Omental fat pad (tissue), 3 donors: ENCODE measurements at regions not wholly inside any gene's neighbourhood (a gene's known extent, or its start where the extent isn't known, plus 50 kb on each side); places are given as distances from the start of the nearest gene placed in this dataset.
"Not testable (repeated sequence)": the region's sequence is repeated elsewhere in the genome, so short reads cannot be mapped to it uniquely, and the experiment has no call there.

Source experiments
- ATAC-seq: fragments of 150-250 bp; one replicate; pipeline ENCODE4 v1.9.1; 2016; ENCODE audit warnings: mild to moderate bottlenecking, moderate library complexity; ENCODE audit not compliant: low FRiP score
- DNase-seq: peaks from one replicate; pipeline ENCODE4 v3.0.0-alpha.2; 2019; ENCODE audit warnings: low spot score
- TF ChIP-seq, protein P1 (sequence below), 3 donors: fragments of 450-650 bp; IDR thresholded peaks; one replicate each; pipeline ENCODE4 v1.5.1; 2016 to 2017; ENCODE audit warnings: antibody characterized with exemption in 3 of 3, mild to moderate bottlenecking in 3 of 3, moderate library complexity in 2 of 3

DNA sequence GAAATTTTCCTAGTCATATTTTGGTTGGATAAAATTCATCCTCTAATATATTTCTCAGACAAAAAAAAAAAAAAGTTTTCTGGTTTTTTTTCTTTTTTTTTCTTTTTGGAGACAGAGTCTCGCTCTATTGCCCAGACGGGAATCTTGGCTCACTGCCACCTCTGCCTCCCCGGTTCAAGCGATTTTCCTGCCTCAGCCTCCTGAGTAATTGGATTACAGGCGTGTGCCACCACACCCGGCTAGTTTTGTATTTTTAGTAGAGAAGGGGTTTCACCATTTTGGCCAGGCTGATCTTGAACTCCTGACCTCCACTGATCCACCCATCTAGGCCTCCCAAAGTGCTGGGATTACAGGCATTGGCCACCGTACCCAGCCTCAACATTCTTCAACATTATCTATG is 432.7 kb upstream of the PABPC4L start:
- TF ChIP-seq, protein P1, sequence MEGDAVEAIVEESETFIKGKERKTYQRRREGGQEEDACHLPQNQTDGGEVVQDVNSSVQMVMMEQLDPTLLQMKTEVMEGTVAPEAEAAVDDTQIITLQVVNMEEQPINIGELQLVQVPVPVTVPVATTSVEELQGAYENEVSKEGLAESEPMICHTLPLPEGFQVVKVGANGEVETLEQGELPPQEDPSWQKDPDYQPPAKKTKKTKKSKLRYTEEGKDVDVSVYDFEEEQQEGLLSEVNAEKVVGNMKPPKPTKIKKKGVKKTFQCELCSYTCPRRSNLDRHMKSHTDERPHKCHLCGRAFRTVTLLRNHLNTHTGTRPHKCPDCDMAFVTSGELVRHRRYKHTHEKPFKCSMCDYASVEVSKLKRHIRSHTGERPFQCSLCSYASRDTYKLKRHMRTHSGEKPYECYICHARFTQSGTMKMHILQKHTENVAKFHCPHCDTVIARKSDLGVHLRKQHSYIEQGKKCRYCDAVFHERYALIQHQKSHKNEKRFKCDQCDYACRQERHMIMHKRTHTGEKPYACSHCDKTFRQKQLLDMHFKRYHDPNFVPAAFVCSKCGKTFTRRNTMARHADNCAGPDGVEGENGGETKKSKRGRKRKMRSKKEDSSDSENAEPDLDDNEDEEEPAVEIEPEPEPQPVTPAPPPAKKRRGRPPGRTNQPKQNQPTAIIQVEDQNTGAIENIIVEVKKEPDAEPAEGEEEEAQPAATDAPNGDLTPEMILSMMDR (IDR thresholded peaks at IDR 0.05) = no peak
- no peak for DNase-seq
- ATAC-seq = no peak

DNA sequence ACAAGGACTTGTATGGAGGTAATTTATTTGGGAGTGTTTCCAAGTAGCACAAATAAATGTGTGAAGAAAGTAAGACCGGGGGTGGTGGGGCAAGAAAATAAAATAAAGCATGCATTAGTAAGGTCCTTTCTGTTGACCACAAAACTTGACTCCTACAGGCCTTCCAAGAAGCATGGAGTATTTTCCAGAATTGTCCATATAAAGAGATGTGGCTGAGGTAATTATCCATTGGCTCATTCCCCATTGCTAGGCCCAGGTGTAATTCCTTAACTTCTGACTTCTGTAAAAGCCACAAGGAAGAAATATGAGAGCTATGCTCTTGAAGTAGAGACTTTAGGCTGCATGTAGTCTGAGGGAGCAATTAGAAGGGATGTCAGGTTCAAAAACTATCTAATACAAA is 430.5 kb upstream of the PABPC4L start:
- no peak for ATAC-seq
- no peak for DNase-seq
- TF ChIP-seq, protein P1 (IDR thresholded peaks at IDR 0.05) = no peak

DNA sequence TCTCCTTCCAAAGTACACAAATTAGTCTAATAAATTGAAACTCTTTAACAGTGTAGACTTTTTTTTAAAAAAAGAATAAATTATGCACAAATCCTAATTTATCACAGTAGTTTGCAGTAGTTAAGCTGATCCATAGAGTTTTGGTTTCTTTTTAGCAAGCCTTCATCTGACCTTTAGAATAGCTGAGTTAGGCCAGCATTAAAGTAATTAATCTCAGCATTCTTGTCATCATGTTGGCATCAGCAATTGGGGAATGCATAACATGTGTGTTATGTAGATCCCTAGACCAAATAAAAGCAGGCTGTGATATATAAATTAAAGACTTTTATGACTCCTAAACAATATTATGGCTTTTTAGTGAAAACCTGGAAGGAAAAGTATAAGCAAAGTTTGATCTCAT is 426.5 kb upstream of the PABPC4L start:
- TF ChIP-seq, protein P1 (IDR thresholded peaks at IDR 0.05) = no peak
- no peak for DNase-seq
- ATAC-seq = no peak

DNA sequence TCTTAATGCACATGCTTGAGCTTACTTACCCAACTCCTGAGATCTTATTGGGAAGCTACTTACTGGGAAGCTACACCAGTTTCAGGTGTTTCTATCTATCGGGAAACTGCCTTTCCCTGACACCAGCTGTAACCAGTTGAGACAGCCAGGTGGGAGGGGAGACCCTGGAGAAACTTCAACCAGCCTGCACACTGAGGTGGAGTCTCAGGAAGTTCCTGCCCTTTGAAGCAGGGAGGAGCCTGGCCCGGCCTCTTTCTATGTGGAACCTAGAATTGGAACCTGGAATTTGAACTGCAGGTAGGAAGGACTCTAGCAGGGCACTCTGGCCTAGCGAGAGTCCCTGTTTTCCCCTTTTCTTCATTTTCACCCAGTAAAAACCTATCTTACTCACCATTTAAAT is 425.8 kb upstream of the PABPC4L start:
- DNase-seq = no peak
- TF ChIP-seq, protein P1 (IDR thresholded peaks at IDR 0.05) = no peak
- no peak for ATAC-seq

DNA sequence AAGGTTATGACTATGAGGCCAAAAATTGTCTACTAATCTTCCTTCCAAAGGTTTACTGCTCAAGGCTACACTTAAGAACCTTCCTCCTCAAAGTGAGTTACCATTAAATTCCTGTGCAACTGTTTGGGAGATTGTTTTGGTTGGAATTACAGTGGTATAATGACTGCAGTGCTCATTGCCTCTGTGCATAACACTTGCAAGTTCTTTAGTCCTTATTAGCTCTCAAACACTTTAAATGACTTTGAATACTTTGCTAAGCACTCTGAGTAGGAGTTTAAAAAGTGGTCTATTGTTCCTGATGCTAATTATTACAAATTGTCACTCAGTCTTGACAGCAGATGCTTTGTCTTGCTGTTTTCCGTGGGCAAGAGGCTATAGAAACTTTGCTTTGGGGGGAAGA is 422.8 kb upstream of the PABPC4L start:
- DNase-seq (no peak), ATAC-seq (no peak)
- TF ChIP-seq, protein P1 (IDR thresholded peaks at IDR 0.05) = no peak

DNA sequence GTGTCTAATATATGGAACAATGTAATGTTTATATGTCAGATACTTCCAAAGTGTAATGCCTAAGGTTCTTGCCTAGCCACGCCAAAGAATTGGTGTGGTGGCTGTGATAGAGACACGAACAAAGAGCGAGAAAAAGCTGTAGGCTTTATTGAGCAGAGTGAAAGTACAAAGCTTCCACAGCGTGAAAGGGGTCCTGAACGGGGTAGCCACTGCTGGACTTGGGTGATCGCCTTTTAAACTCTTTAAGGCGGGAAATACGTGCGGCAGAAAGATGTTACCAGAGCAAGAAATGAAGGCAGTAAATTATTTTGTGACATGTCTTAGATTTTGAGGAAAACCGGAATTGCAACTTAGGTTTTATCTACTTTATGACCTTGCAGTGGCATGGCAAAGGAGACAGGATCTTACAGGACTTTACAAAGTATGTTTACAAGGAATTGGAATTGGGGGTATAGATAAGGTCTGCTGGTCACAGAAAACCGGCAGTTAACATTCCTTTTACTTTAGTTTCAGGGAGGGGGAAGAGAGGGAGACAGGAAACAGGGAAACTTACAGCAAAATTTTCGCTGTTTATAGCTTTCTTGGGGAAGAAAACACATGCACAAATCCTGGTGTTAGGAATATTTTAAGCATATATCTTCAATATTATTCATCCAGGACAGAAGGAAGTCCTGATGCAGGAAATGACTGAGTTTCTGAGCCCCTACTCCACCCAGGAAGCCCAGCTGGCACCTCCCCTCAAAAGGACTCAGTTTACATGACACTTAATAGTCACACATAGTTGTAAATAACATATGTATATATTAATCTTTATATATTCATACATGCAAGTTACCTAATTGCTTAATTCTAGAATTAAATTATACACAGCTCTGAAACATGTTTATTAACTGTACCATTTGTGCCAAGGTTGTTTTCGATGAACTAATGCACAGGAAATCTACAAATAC is 421.3 kb upstream of the PABPC4L start:
- DNase-seq, ATAC-seq: not testable (repeated sequence)

DNA sequence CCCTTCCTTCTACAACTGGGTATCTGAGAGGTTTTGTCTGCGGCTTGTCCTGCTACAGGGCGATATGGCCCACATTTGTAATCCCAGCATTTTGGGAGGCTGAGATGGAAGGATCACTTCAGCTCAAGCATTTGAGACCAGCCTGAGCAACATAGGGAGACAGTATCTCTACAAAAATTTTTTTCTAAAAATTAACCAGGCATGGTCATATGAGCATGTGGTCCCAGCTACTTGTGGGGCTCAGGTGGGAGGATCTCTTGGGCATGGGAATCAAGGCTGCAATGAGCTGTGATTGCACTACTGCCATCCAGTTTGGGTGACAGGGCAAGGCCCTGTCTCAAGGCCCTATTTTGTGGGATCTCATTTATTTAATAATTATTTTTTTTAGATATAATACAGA is 420.6 kb upstream of the PABPC4L start:
- TF ChIP-seq, protein P1 (IDR thresholded peaks at IDR 0.05) = no peak
- no peak for ATAC-seq

DNA sequence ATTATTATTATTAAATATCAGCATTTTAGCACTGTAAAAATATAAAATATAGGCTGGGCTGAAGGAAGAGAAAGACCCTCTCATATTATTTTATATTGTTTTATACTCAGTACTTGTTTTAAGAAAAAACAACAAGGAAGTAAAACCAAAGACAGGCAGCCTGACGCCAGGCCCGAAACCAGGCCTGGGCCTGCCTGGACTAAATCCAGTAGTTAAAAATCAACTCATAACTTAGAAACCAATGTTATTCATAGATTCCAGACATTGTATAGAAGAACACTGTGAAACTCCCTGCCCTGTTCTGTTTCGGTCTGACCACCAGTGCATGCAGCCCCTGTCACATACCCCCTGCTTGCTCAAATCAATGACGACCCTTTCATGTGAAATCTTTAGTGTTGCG is 420.1 kb upstream of the PABPC4L start:
- not testable (repeated sequence) for DNase-seq, ATAC-seq

More for the DNA sequence above, 420.6 kb upstream of the PABPC4L start:
- no peak for DNase-seq
